Medulla oblongata (tissue), 1 donor: ENCODE measurements at regions not wholly inside any gene's neighbourhood (a gene's known extent, or its start where the extent isn't known, plus 50 kb on each side); places are given as distances from the start of the nearest gene placed in this dataset.
"Not testable (repeated sequence)": the region's sequence is repeated elsewhere in the genome, so short reads cannot be mapped to it uniquely, and the experiment has no call there.

ENCODE experiments used
- DNase-seq: peaks from one replicate; pipeline ENCODE4 v3.0.0-alpha.2; 2015; ENCODE audit errors: extremely low spot score

DNA sequence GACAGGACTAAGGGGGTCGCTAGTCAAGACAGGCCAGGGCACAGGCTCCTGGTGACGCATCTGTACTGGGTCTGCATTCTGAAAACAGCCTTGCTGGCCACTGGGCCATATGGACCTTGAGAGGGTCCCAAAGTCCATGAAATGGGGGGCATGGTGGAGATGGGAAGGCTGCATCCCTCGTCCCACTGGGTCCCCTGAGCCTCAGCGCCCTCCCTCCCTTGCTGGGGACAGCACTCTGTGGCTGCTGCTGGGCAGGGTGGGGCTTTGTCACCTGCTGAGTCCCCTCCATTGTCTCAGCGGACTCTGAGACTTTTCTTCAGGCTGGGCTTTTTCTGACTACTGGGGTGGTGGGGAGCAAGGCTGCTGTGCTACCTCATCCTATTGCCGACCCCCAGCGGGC is 205.2 kb downstream of the RHOU start:
- no peak for DNase-seq

DNA sequence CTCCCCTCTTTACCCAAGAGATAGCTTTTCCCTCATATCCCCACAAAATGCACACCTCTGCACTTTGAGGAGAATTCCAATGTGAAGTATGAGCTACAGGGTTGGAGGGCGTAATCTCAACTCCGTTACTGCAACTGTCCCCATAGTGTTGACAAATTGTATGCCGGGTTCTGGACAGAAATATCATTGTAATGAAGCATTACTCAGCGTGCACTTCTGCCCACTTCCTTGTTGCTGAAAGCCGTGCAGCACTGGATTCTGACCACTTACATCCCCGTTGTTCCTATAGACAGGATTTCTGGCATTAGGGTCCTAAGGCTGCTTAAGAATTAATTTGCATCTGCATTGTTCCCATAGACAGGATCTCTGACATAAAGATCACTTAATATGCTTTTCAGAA is 205.6 kb downstream of the RHOU start:
- no peak for DNase-seq

DNA sequence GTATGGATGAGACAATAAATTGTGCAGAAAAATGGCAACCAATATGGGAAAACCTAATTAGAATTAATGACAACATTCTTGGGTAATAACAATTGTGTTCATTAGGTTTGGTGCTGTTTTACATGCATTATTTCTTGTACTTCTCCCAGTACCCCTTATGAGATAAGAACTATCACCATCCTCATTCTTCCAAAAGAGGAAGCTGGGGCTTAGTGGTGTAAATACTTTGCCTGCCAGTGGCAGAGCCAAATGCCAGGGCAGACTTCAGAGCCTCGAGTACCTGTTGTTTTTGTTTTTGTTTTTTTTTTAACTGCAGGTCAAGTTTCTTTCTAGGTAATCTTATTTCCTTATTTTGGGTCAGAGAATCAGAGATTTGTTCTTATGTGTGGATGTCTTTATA is 206.4 kb downstream of the RHOU start:
- no peak for DNase-seq

DNA sequence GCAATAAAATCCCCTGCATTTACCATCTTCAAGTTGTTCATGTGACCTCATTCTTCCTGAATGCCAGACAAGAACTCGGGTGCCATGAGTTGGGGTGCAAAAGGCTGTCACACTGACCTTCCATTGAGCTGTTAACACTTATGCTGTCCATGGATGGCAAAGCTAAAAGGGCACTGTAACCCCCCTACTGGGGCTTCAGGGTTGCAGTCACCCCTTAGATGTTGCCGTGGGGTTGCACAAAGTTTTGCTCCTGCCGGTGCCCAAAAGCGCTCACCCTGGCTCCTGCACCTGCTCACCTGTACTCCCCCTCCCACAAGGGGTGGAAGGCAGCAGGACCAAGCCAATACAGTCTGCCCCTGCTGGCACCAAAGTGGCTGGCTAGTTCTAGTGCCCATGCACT is 208.2 kb downstream of the RHOU start:
- no peak for DNase-seq

DNA sequence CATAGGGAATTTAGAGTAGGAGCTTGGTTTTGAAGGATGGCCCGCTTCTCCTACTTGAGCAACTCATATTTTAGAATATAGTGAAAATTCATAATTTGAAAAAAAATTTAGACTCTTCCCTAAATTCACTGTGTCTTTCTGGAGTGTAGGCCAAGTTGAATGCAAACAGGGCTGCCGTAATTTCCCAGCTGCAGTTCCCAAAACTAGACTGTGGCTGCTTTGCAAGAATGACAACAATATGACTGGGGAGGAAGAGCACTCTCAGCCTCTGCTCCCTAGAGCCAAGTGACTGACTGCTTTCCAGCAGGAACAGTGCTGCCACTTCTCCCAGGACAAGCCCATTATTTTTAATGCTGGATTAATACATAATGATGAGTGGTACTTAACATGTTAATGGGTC is 209.0 kb downstream of the RHOU start:
- DNase-seq = no peak

DNA sequence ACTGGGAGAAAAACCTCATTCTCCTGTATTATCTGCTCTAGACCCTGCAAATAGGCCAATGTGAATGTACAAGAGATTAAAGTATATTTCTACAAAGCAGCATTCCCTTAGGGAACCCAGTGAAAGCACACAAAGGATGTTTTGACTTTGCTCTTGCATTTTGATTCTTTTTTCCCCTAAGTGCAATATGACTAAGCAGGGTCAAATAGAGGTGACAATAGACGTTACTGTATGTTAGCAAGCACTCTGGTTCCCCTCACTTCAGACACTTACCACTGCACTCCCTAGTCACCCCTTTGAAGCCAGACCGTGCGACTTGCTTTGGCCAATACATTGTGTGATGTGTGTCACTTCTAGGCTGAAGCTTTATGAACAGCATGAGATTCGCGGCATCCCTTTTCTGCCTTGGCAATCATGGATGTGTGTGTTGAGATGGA is 209.7 kb downstream of the RHOU start:
- no peak for DNase-seq

DNA sequence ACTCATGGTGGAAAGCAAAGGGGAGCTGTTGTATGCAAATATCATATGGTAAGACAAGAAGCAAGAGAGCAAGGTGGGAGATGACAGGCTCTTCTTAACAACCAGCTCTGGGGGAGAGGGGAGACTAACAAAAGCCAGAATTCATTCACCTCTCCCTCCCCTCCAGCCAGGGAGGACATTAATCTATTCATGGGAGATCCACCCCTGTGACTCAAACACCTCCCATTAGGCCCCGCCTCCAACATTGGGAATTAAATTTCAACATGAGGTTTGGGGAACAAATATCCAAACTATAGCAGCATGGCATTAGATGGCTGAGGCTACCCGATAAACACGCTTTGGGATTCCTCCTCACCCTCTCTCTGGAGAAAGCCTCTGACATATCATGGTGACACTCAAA is 210.6 kb downstream of the RHOU start:
- no peak for DNase-seq

DNA sequence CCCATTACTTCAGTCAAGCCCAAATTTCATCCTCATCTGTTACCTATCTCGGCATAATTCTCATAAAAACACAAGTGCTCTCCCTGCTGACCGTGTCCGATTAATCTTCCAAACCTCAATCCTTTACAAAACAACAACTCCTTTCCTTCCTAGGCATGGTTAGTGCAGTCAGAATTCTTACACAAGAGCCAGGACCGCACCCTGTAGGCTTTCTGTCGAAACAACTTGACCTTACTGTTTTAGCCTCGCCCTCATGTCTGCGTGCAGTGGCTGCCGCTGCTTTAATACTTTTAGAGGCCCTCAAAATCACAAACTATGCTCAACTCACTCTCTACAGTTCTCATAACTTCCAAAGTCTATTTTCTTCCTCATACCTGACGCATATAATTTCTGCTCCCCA is 214.3 kb downstream of the RHOU start:
- DNase-seq = not testable (repeated sequence)

DNA sequence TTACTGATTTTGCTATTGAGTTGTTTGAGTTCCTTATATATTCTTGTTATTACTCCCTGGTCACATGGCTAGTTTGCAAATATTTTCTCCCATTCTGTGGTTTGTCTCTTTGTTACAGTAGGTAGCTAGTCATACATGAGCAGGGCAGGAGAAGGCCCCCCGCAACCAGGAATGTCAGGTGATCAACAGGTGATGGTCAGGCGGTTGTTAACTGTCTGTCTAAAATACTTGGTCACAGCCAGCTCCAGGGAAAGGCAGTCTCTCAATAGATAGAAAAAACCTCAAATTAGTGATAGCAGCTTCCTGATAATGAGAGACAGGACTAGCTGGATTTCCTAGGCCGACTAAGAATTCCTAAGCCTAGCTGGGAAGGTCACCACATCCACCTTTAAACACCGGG is 217.9 kb downstream of the RHOU start:
- DNase-seq = no peak

DNA sequence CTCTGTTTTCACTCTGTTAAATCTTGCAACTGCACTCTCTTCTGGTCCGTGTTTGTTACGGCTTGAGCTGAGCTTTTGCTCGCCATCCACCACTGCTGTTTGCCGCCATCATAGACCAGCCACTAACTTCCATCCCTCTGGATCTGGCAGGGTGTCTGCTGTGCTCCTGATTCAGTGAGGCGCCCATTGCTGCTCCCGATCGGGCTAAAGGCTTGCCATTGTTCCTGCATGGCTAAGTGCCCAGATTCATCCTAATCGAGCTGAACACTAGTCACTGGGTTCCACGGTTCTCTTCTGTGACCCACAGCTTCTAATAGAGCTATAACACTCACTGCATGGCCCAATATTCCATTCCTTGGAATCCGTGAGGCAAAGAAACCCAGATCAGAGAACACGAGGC is 218.5 kb downstream of the RHOU start:
- DNase-seq = peak; percentile 87

DNA sequence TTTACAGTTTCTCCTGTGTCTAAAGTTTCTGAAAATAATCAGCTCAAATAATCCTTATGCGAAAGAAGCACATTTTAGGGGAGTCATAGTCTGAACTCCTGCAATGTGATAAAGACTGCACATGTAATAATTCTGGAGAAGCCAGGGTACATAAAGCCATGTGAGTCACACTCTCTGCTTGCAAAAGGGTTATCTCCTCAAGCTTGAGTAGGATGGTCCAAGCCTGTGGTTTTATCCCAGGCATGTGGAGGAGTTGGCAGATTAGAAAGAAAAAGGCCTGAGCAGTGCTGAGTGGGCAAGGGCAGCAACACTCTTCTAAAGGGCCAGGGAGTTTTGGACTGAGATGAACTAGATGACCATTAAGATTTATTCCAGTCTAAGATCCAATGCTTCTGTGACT is 220.4 kb downstream of the RHOU start:
- no peak for DNase-seq

DNA sequence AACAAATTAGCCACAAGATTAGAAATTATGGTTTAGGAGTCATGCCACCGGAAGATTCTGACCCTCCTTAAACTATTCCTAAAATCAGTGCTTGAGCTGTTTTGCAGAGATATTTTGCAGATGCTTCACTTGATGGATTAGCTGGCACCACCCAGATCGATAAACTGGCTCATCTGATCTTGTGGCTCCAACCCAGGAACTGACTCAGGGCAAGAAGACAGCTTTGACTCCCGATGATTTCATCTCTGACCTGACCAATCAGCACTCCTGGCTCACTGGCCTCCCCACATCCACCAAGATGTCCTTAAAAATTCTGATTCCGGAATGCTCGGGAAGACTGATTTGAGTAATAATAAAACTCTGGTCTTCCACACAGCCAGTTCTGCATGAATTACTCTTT is 221.6 kb downstream of the RHOU start:
- no peak for DNase-seq

DNA sequence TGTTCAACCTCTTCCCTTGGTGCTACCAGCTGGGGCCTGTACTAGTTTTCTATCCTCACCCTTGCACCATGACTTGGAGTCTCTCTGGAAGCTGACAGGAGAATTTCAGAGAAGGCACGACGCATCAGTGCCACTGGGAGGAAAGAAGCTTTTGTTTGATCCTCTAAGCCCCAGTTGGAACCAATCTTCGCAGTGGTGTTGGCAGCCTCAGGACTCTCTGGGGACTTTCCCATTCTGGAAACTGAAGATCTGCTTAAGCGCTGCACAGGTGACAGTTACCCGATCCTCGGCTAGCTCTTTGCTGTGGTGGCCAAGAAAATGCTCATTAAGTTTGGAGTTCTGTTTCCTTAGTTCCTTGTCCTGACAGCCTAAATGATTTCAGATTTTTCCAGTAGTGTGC is 222.3 kb downstream of the RHOU start:
- no peak for DNase-seq

DNA sequence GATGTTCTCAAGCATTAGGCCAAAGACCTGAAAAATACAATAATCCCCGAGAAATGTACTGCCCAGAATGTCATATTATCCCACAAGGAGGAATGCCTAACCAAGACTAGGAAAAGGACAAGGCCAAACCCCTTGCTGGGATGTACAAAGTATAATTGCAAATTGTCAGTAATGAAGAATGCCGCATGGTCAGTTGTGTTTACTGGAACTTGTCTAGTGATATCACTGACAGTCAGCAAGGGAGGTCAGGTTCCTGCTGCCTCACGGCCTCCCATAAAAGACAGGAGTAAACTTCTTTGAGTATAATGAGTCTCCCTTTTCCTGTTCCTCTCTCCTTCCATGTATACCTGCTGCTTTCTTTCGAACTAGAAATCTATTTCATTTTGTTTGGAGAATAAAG is 222.8 kb downstream of the RHOU start:
- DNase-seq = no peak

DNA sequence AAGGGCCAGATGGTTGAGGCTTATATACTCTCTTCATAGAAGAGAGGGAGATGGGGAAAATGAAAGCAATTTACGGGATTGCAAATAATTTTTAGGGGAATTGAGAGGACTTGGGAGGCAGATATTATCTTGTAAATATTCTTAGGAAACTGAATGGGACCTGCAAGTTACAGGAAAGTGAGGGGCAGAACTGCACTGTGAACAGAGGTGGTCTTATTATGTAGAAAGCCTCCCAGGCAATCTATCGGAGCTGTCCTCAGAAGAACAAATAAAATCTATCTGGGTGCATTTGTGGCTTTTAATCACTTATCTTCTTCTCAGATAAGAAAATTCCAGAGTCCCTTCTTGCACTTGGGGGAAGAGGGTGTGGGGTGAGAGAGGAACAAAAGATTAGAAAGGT is 223.5 kb downstream of the RHOU start:
- no peak for DNase-seq

DNA sequence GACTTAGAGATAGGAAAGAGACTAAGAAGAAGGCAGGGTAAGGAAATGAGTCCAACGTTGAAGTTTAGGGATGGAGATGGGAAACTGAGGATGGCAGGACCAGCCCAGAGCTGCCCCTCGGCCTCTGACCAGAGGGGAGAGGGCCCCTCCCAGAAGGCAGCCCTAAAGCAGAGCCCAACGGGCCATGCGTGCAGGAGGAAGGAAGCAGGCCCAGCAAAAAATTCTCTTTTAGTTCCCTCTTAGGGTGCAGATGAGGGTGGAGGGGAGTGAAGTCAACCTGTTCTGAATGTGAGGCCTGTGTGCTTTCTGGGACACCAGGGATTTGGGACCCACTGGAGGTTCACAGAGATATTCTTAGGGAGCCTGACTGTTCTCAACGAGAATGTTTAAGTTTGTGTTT is 225.4 kb downstream of the RHOU start:
- no peak for DNase-seq

DNA sequence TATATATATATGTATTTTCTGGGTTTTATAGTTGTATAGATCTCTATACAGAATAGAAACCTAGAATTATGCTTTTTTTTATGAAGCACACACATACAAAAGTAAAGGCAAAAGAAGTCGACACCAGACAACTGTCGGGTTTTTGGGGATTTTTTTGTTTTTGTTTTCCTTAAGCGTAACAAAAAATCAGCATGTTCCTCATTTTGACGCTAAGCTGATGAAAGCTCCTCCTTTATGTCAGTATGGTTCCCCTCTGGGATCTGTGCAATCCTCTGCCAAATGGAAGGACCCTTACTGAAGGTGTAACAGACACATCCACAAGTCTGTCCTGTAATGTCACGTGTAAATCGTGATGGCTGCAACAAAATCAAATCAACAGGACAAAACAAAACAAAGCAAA is 226.2 kb downstream of the RHOU start:
- no peak for DNase-seq

DNA sequence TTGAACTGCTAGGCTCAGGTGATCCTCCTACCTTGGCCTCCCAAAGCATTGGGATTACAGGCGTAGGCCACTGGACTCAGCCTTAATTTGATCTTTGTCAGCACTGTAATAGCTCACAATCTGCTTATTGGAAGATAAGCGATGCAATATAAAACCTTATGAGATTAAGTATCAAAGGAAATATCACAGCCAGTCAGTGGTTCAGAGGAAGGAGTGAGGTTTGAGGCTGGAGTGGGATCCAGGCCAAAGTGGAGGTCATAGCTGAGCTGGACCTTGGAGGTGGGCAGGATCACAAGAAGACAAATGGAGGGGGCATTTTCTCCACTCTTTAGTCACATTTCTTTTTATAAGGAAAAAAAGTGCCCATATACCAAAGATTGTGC is 228.5 kb downstream of the RHOU start:
- no peak for DNase-seq

DNA sequence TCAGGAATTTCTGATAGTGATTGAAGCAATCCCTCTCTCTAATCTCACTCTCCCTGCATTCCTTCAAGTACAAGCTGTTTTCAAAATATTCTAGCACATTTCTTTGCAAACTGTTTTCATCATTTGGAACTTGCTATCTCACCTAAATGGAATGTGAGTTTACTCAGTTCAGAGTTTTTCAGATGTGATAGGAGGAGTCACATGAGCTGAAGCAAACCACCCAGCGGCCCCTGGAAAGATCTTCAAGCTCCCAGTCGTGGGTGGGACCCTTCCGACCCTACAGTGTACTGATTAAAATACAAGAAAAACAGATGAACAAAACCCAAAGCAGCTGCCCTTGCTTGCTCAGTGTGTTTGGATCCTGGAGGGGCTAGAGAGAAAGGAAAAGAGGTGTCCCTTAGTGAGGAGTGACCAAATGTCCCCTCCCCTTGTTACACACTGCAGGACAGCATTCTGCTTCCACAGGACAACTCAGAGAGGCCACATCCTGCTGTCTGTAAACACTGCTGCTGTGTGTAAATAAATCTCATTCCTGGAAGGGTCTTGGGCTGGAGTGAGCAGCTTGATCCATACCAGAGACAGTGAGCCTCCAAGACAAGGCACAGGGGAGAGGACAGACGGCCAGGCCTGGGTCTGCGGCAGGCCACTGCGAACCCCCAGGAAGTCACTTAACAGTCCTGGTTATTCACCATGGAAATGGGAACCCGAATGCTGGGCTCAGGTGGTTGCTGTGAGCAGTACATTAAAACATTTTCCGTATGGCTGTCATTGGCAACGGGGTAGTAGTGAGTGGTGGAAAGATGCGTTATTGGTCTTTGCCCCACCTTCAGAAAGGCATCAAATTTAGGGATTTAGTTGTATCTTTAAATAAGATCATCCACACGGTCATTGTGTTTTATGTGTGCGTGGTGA is 229.2 kb downstream of the RHOU start:
- no peak for DNase-seq

DNA sequence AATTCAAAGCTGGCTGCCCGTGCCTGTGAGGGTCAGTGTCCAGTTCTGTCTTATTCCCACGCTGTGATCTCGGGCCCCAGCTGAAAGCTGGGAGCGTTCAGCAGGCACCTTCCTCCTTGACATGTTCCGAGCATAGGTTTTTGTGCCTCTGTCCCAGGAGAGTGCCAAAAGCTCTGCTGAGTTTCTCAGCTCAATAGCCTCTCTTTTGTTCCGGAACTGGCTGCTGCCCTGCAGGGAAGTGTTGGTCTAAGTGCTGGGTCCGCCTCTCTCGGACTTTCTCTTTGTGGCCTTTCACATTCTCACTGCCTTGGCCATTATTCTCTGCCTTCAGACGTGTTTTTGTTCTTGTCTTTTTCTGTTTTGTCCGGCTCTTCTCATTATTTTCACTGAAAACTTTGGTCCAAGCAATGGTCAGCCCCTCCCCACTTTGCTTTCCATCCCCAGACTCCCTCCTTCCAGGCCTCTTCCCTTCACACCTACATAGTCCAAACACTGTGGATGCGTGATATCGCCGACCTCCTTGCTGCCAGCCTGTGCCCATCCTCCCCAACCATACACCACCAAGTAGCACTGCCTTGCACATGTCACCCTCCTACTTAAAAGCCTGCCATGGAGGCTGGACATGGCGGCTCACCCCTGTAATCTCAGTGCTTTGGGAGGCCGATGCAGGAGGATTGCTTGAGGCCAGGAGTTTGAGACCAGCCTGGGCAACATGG is 233.8 kb downstream of the RHOU start:
- DNase-seq = peak; percentile 76

DNA sequence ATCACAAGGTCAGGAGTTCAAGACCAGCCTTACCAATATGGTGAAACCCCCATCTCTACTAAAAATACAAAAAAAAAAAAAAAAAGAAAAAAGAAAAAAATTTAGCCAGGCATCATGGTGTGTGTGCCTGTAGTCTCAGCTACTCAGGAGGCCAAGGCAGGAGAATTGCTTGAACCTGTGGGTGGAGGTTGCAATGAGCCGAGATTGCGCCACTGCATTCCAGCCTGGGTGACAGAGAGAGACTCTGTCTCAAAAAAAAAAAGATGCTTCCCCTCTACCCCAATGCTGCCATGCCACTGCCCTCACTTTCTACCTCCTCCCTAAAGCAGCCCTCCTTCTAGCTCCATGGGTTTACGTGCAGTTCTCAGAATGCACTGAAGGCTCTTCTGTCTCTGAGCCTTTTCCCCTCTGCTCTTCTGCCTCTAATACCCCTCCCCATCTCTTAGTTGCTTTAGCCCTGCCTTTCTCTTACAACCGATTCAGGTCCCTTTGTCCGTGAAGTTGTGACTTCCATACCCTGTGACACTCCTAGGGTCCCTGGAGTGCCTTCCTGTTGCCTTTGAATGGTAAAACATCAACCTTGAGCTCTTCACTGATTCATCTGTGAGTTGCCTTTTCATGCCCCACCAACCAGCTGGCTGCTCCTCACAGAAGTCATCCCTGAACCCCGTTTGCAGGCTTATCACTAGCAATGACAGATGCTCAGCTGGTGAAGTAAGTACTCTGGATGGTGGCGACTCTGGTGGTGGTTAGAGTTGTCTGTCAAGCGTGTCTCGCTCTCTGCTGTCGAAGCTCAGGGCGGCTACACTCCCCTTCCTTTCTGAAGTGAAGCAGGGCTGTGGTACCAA is 234.9 kb downstream of the RHOU start:
- DNase-seq = no peak

DNA sequence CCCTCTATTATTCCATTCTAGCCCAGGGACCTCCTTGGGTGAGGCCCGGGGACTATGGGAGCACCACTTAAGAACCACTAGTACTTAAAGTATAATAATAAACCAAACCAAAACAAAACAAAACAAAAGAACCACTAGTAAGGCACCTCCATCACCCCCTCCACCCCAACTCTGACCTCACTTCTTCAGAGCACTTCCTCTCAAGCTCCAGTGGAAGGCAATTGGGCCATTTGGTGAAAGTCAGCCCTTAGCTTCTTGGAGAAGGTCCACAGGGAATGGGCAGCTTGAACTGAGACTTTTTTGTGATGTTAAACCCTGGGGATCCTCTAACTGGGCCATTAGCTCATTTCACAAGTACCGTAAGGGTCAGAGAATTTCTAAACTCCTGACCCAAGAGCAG is 237.3 kb downstream of the RHOU start:
- DNase-seq = no peak
